Upper lobe of left lung (tissue), 6 donors: ENCODE measurements at regions not wholly inside any gene's neighbourhood (a gene's known extent, or its start where the extent isn't known, plus 50 kb on each side); places are given as distances from the start of the nearest gene placed in this dataset.

Source experiments
- ATAC-seq, 2 donors: fragments of 200-7000 bp; cut with Tn5 transposase; one replicate each; pipeline ENCODE4 v1.9.1; 2022; ENCODE audit warnings: mild to moderate bottlenecking in 2 of 2, moderate library complexity in 2 of 2; ENCODE audit not compliant: low FRiP score in 2 of 2
- DNase-seq, 2 donors: peaks; one replicate each; pipeline ENCODE4 v3.0.0-alpha.2; 2019 to 2020
- H3K27ac ChIP-seq, 4 donors: fragments of 200-600 bp; sonication (generic); one replicate each; pipeline ENCODE4 v1.5.1; 2016 to 2019
- H3K27me3 ChIP-seq, 4 donors: fragments of 200-600 bp; sonication (generic); one replicate each; pipeline ENCODE4 v1.5.1; 2017 to 2019
- H3K36me3 ChIP-seq, 4 donors: fragments of 200-600 bp; sonication (generic); one replicate each; pipeline ENCODE4 v1.5.1; 2016 to 2019
- H3K4me1 ChIP-seq, 4 donors: fragments of 200-600 bp; sonication (generic); one replicate each; pipeline ENCODE4 v1.5.1; 2018 to 2019
- H3K4me3 ChIP-seq, 4 donors: fragments of 200-600 bp; sonication (generic); one replicate each; pipeline ENCODE4 v1.5.1; 2017 to 2019; ENCODE audit warnings: mild to moderate bottlenecking in 2 of 4, moderate library complexity in 1 of 4
- H3K9me3 ChIP-seq, 4 donors: fragments of 200-600 bp; sonication (generic); one replicate each; pipeline ENCODE4 v1.5.1; 2018 to 2019
- EP300 ChIP-seq, 4 donors: sonication (generic); formaldehyde crosslinking; IDR thresholded peaks; one replicate each; pipeline ENCODE4 v1.5.1; 2017; ENCODE audit warnings: antibody characterized with exemption in 4 of 4, control low read depth in 2 of 4
- POLR2A ChIP-seq, 4 donors: fragments of 450-650 bp; IDR thresholded peaks; one replicate each; pipeline ENCODE4 v1.5.1; 2016 to 2017; ENCODE audit warnings: antibody characterized with exemption in 4 of 4, mild to moderate bottlenecking in 2 of 4
- POLR2AphosphoS5 ChIP-seq, 2 donors: sonication (generic); formaldehyde crosslinking; IDR thresholded peaks; one replicate each; pipeline ENCODE4 v1.5.1; 2017; ENCODE audit warnings: antibody characterized with exemption in 2 of 2
- WGBS, 2 donors: methylation state at CpG; one replicate each; pipeline ENCODE4 v1.1.5; 2017 to 2018; 5-methylcytosine and 5-hydroxymethylcytosine counted together
- TF ChIP-seq, protein P1 (sequence below), 6 experiments: fragments of 450-650 bp in 4 of 6; fragments of 200-600 bp in 2 of 6; sonication (generic) in 2 of 6; IDR thresholded peaks; one replicate each; pipeline ENCODE4 v1.5.1; 2016 to 2019; ENCODE audit warnings: antibody characterized with exemption in 6 of 6
- donor health status: DM: no; HTN: no; CAD: no; lungs with moderate emphysema.
- donor health status: DM: no; HTN: yes; CAD: no; lungs with severe emphysema.

GRCh38 chr10:100685331-100685730 lies 60.1 kb upstream of the PAX2 start:
- Histone ChIP-seq H3K27ac (no peak overlapping the region), H3K36me3 (no peaks in the 10 kb centered on the region), H3K27me3 (peaks cover 0 to 43% (median 17%) of the 10 kb centered on the region in 4 donors), H3K9me3 (no peaks in the 10 kb centered on the region), H3K4me1 (peaks cover 0 to 4% (median 2%) of the 10 kb centered on the region in 4 donors), H3K4me3 (no peak overlapping the region)
- TF ChIP-seq POLR2AphosphoS5 (IDR thresholded peaks at IDR 0.05) (no peak), POLR2A (IDR thresholded peaks at IDR 0.05) (no peak), EP300 (IDR thresholded peaks at IDR 0.05) (no peak)
- TF ChIP-seq, protein P1, sequence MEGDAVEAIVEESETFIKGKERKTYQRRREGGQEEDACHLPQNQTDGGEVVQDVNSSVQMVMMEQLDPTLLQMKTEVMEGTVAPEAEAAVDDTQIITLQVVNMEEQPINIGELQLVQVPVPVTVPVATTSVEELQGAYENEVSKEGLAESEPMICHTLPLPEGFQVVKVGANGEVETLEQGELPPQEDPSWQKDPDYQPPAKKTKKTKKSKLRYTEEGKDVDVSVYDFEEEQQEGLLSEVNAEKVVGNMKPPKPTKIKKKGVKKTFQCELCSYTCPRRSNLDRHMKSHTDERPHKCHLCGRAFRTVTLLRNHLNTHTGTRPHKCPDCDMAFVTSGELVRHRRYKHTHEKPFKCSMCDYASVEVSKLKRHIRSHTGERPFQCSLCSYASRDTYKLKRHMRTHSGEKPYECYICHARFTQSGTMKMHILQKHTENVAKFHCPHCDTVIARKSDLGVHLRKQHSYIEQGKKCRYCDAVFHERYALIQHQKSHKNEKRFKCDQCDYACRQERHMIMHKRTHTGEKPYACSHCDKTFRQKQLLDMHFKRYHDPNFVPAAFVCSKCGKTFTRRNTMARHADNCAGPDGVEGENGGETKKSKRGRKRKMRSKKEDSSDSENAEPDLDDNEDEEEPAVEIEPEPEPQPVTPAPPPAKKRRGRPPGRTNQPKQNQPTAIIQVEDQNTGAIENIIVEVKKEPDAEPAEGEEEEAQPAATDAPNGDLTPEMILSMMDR (IDR thresholded peaks at IDR 0.05): no peak
- WGBS, 2 donors: 41 to 51% methylated on average over 6 of the region's 6 CpGs
- DNase-seq: peak in 1 of 2 donors; percentile 45
- ATAC-seq: no peak

GRCh38 chr10:100687143-100688003 lies 58.0 kb upstream of the PAX2 start:
- Histone ChIP-seq H3K27ac (no peak overlapping the region), H3K36me3 (no peaks in the 10 kb centered on the region), H3K4me3 (no peak overlapping the region), H3K9me3 (no peaks in the 10 kb centered on the region), H3K27me3 (peaks cover 0 to 35% (median 10%) of the 10 kb centered on the region in 4 donors), H3K4me1 (no peaks in the 10 kb centered on the region)
- 12 to 18% methylated on average over 25 to 28 of the region's 28 CpGs for WGBS, 2 donors
- ATAC-seq (no peak), DNase-seq (peak in 1 of 2 donors; percentile 48)
- TF ChIP-seq EP300 (IDR thresholded peaks at IDR 0.05) (no peak), POLR2A (IDR thresholded peaks at IDR 0.05) (no peak)
- TF ChIP-seq, protein P1 (IDR thresholded peaks at IDR 0.05): no peak

DNA sequence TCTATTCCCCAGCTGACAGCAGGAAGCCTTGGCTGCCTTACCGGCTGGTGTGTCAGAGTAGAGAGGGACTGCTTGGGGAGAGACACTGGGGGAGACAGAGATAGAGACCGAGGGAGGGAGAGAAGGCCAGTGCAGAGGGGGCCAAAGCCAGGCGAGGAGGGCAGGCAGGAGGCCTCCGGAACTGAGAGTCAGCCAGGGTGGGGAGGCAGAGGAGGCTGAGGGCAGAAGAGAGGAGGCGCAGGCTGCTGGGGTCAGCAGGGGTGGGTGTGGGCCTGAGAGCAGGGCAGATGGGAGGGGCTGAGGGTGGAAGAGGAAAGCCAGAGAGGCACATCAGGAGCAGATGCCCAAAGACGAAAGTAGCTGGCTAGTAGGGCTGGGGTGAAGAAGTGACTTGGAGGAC lies 57.2 kb upstream of the PAX2 start:
- Histone ChIP-seq H3K4me3 (no peak overlapping the region), H3K36me3 (no peaks in the 10 kb centered on the region), H3K27ac (no peak overlapping the region), H3K9me3 (no peaks in the 10 kb centered on the region), H3K4me1 (no peaks in the 10 kb centered on the region), H3K27me3 (peaks cover 0 to 27% (median 6%) of the 10 kb centered on the region in 4 donors)
- no peak for DNase-seq
- TF ChIP-seq POLR2A (IDR thresholded peaks at IDR 0.05) (no peak), POLR2AphosphoS5 (IDR thresholded peaks at IDR 0.05) (no peak), EP300 (IDR thresholded peaks at IDR 0.05) (no peak)
- TF ChIP-seq, protein P1 (IDR thresholded peaks at IDR 0.05): no peak
- 18 to 24% methylated on average over 6 of the region's 6 CpGs for WGBS, 2 donors
- no peak for ATAC-seq

- TF ChIP-seq EP300 (IDR thresholded peaks at IDR 0.05): no peak
- no peak for TF ChIP-seq POLR2AphosphoS5 (IDR thresholded peaks at IDR 0.05)
- TF ChIP-seq, protein P1 (IDR thresholded peaks at IDR 0.05): no peak
- TF ChIP-seq POLR2A (IDR thresholded peaks at IDR 0.05): no peak
- ATAC-seq: no peak
- WGBS, 2 donors: 52 to 56% methylated on average over 5 of the region's 5 CpGs
Measured at GRCh38 chr10:100693821-100694220, 51.6 kb upstream of the PAX2 start.

More at GRCh38 chr10:100693821-100694220, 51.6 kb upstream of the PAX2 start:
- Histone ChIP-seq H3K27me3 (no peaks in the 10 kb centered on the region), H3K36me3 (no peaks in the 10 kb centered on the region), H3K4me3 (no peak overlapping the region), H3K9me3 (no peaks in the 10 kb centered on the region), H3K4me1 (no peaks in the 10 kb centered on the region), H3K27ac (no peak overlapping the region)
- no peak for DNase-seq
